Right lobe of liver (tissue), 4 donors: ENCODE measurements at regions not wholly inside any gene's neighbourhood (a gene's known extent, or its start where the extent isn't known, plus 50 kb on each side); places are given as distances from the start of the nearest gene placed in this dataset.

Experiments used
- POLR2A ChIP-seq: fragments of 450-650 bp; IDR thresholded peaks from one replicate; pipeline ENCODE4 v1.6.1; 2017; ENCODE audit warnings: antibody characterized with exemption, mild to moderate bottlenecking
- TF ChIP-seq, protein P1 (sequence below), 4 donors: fragments of 200-600 bp in 3 of 4; fragments of 450-650 bp in 1 of 4; IDR thresholded peaks; one replicate each; pipeline versions ENCODE4 v1.5.1 to v1.8.0; 2016 to 2022; ENCODE audit warnings: antibody characterized with exemption in 4 of 4, mild to moderate bottlenecking in 2 of 4
- donor health status: DM: no; HTN: no; CAD: no.
- donor health status: DM: no; HTN: no; CAD: no.
- donor health status: DM: no; HTN: yes; CAD: no.

DNA sequence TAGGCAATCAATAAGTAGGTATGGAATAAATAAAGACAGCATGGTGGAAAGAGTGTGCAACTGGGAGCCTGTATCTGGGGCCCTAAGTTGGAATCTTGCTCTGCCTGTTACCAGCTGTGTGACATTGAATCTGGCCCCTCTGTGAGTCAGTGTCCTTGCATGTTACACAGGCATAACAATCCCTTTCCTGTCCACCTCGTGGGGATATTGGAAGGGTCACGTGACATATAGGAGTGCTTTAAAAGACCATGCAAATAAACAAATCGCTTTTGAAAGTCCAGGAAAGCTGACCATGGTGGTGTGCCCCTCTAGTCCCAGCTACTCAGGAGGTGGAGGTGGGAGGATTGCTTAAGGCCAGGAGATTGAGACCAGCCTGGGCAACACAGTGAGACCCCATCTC, 51.1 kb upstream of the VRK1 start:
- TF ChIP-seq, protein P1, sequence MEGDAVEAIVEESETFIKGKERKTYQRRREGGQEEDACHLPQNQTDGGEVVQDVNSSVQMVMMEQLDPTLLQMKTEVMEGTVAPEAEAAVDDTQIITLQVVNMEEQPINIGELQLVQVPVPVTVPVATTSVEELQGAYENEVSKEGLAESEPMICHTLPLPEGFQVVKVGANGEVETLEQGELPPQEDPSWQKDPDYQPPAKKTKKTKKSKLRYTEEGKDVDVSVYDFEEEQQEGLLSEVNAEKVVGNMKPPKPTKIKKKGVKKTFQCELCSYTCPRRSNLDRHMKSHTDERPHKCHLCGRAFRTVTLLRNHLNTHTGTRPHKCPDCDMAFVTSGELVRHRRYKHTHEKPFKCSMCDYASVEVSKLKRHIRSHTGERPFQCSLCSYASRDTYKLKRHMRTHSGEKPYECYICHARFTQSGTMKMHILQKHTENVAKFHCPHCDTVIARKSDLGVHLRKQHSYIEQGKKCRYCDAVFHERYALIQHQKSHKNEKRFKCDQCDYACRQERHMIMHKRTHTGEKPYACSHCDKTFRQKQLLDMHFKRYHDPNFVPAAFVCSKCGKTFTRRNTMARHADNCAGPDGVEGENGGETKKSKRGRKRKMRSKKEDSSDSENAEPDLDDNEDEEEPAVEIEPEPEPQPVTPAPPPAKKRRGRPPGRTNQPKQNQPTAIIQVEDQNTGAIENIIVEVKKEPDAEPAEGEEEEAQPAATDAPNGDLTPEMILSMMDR (IDR thresholded peaks at IDR 0.05) = no peak
- TF ChIP-seq POLR2A = no peak
